ENCODE measurements at regions not wholly inside any gene's neighbourhood (a gene's known extent, or its start where the extent isn't known, plus 50 kb on each side); places are given as distances from the start of the nearest gene placed in this dataset.

GRCh38 chr5:5902678-5903646, 475.4 kb downstream of the MED10 start:
- TF ChIP-seq CTCF (IDR thresholded peaks at IDR 0.05; ENCODE audit: low read length) (no peak), EZH2phosphoT487 (IDR thresholded peaks at IDR 0.05; ENCODE audit: low read length) (no peak)

Data from MM.1S (cell line).